ENCODE measurements at regions not wholly inside any gene's neighbourhood (a gene's known extent, or its start where the extent isn't known, plus 50 kb on each side); places are given as distances from the start of the nearest gene placed in this dataset.
A peak's percentile ranks its signal among the peaks of the same experiment; 100 is the strongest.

GRCh38 chr9:81847181-81847915, 80.9 kb upstream of the SPATA31D4 start:
- Histone ChIP-seq H3K27me3 (ENCODE audit: control insufficient read depth in 3 of 3, insufficient read depth in 3 of 3, low read length in 3 of 3) (no peaks in the 10 kb centered on the region), H3K4me1 (ENCODE audit: control insufficient read depth in 3 of 3, insufficient read depth in 2 of 3, low read depth in 1 of 3, low read length in 2 of 3) (no peaks in the 10 kb centered on the region), H3K27ac (ENCODE audit: low read depth in 1 of 3, low read length in 2 of 3) (no peak overlapping the region), H3K4me3 (ENCODE audit: low read depth in 1 of 3, low read length in 3 of 3) (no peak overlapping the region), H3K9me3 (ENCODE audit: control insufficient read depth in 2 of 2, insufficient read depth in 1 of 2, low read depth in 1 of 2, low read length in 1 of 2) (no peaks in the 10 kb centered on the region), H3K36me3 (ENCODE audit: control insufficient read depth in 3 of 3, insufficient read depth in 2 of 3, low read depth in 1 of 3, low read length in 3 of 3) (no peaks in the 10 kb centered on the region)
- FAIRE-seq (no peak), DNase-seq (no peak)
- WGBS, 3 donors = 29 to 53% (median 40%) methylated on average over 9 of the region's 9 CpGs

GRCh38 chr9:81848472-81848871, 79.8 kb upstream of the SPATA31D4 start:
- Histone ChIP-seq H3K27me3 (ENCODE audit: control insufficient read depth in 3 of 3, insufficient read depth in 3 of 3, low read length in 3 of 3) (no peaks in the 10 kb centered on the region), H3K27ac (ENCODE audit: low read depth in 1 of 3, low read length in 2 of 3) (no peak overlapping the region), H3K36me3 (ENCODE audit: control insufficient read depth in 3 of 3, insufficient read depth in 2 of 3, low read depth in 1 of 3, low read length in 3 of 3) (no peaks in the 10 kb centered on the region), H3K9me3 (ENCODE audit: control insufficient read depth in 2 of 2, insufficient read depth in 1 of 2, low read depth in 1 of 2, low read length in 1 of 2) (no peaks in the 10 kb centered on the region), H3K4me1 (ENCODE audit: control insufficient read depth in 3 of 3, insufficient read depth in 2 of 3, low read depth in 1 of 3, low read length in 2 of 3) (no peaks in the 10 kb centered on the region), H3K4me3 (ENCODE audit: low read depth in 1 of 3, low read length in 3 of 3) (no peak overlapping the region)
- WGBS, 3 donors = 16 to 27% (median 17%) methylated on average over 2 of the region's 2 CpGs
- DNase-seq = peak; percentile 12 to 39
- FAIRE-seq = no peak

GRCh38 chr9:81849631-81850259, 78.5 kb upstream of the SPATA31D4 start:
- Histone ChIP-seq H3K9me3 (ENCODE audit: control insufficient read depth in 2 of 2, insufficient read depth in 1 of 2, low read depth in 1 of 2, low read length in 1 of 2) (no peaks in the 10 kb centered on the region), H3K4me3 (ENCODE audit: low read depth in 1 of 3, low read length in 3 of 3) (no peak overlapping the region), H3K4me1 (ENCODE audit: control insufficient read depth in 3 of 3, insufficient read depth in 2 of 3, low read depth in 1 of 3, low read length in 2 of 3) (no peaks in the 10 kb centered on the region), H3K36me3 (ENCODE audit: control insufficient read depth in 3 of 3, insufficient read depth in 2 of 3, low read depth in 1 of 3, low read length in 3 of 3) (no peaks in the 10 kb centered on the region), H3K27me3 (ENCODE audit: control insufficient read depth in 3 of 3, insufficient read depth in 3 of 3, low read length in 3 of 3) (no peaks in the 10 kb centered on the region), H3K27ac (ENCODE audit: low read depth in 1 of 3, low read length in 2 of 3) (no peak overlapping the region)
- no peak for DNase-seq
- FAIRE-seq = no peak
- 32 to 75% (median 44%) methylated on average over 8 of the region's 8 CpGs for WGBS, 3 donors

- DNase-seq (no peak), FAIRE-seq (no peak)
- H3K27ac ChIP-seq (ENCODE audit: low read depth in 1 of 3, low read length in 2 of 3) = no peak overlapping the region
- no peaks in the 10 kb centered on the region for H3K4me1 ChIP-seq (ENCODE audit: control insufficient read depth in 3 of 3, insufficient read depth in 2 of 3, low read depth in 1 of 3, low read length in 2 of 3)
- H3K36me3 ChIP-seq (ENCODE audit: control insufficient read depth in 3 of 3, insufficient read depth in 2 of 3, low read depth in 1 of 3, low read length in 3 of 3) = no peaks in the 10 kb centered on the region
- no peak overlapping the region for H3K4me3 ChIP-seq (ENCODE audit: low read depth in 1 of 3, low read length in 3 of 3)
- no peaks in the 10 kb centered on the region for H3K27me3 ChIP-seq (ENCODE audit: control insufficient read depth in 3 of 3, insufficient read depth in 3 of 3, low read length in 3 of 3)
- WGBS, 3 donors = 72 to 83% (median 73%) methylated on average over 6 of the region's 6 CpGs
- H3K9me3 ChIP-seq (ENCODE audit: control insufficient read depth in 2 of 2, insufficient read depth in 1 of 2, low read depth in 1 of 2, low read length in 1 of 2) = no peaks in the 10 kb centered on the region
Observed at GRCh38 chr9:81850724-81851123, 77.5 kb upstream of the SPATA31D4 start.

- H3K36me3 ChIP-seq (ENCODE audit: control insufficient read depth in 3 of 3, insufficient read depth in 2 of 3, low read depth in 1 of 3, low read length in 3 of 3) = no peaks in the 10 kb centered on the region
- no peak for FAIRE-seq
Observed at GRCh38 chr9:81851340-81851739, 76.9 kb upstream of the SPATA31D4 start.

GRCh38 chr9:81852820-81853219, 75.4 kb upstream of the SPATA31D4 start:
- Histone ChIP-seq H3K27me3 (ENCODE audit: control insufficient read depth in 3 of 3, insufficient read depth in 3 of 3, low read length in 3 of 3) (no peaks in the 10 kb centered on the region), H3K27ac (ENCODE audit: low read depth in 1 of 3, low read length in 2 of 3) (no peak overlapping the region), H3K9me3 (ENCODE audit: control insufficient read depth in 2 of 2, insufficient read depth in 1 of 2, low read depth in 1 of 2, low read length in 1 of 2) (no peaks in the 10 kb centered on the region), H3K36me3 (ENCODE audit: control insufficient read depth in 3 of 3, insufficient read depth in 2 of 3, low read depth in 1 of 3, low read length in 3 of 3) (no peaks in the 10 kb centered on the region), H3K4me1 (ENCODE audit: control insufficient read depth in 3 of 3, insufficient read depth in 2 of 3, low read depth in 1 of 3, low read length in 2 of 3) (no peaks in the 10 kb centered on the region), H3K4me3 (ENCODE audit: low read depth in 1 of 3, low read length in 3 of 3) (no peak overlapping the region)
- FAIRE-seq (no peak), DNase-seq (no peak)
- whole genome bisulfite sequencing, 3 donors = 84 to 86% (median 85%) methylated on average over 1 of the region's 1 CpG

More at GRCh38 chr9:81851340-81851739, 76.9 kb upstream of the SPATA31D4 start:
- no peaks in the 10 kb centered on the region for H3K9me3 ChIP-seq (ENCODE audit: control insufficient read depth in 2 of 2, insufficient read depth in 1 of 2, low read depth in 1 of 2, low read length in 1 of 2)
- no peaks in the 10 kb centered on the region for H3K27me3 ChIP-seq (ENCODE audit: control insufficient read depth in 3 of 3, insufficient read depth in 3 of 3, low read length in 3 of 3)
- no peaks in the 10 kb centered on the region for H3K4me1 ChIP-seq (ENCODE audit: control insufficient read depth in 3 of 3, insufficient read depth in 2 of 3, low read depth in 1 of 3, low read length in 2 of 3)
- 70 to 93% (median 73%) methylated on average over 5 of the region's 5 CpGs for WGBS, 3 donors
- H3K4me3 ChIP-seq (ENCODE audit: low read depth in 1 of 3, low read length in 3 of 3) = no peak overlapping the region
- no peak overlapping the region for H3K27ac ChIP-seq (ENCODE audit: low read depth in 1 of 3, low read length in 2 of 3)
- DNase-seq = no peak

GRCh38 chr9:81855538-81855937, 72.7 kb upstream of the SPATA31D4 start:
- Histone ChIP-seq H3K27me3 (ENCODE audit: control insufficient read depth in 3 of 3, insufficient read depth in 3 of 3, low read length in 3 of 3) (no peaks in the 10 kb centered on the region), H3K4me3 (ENCODE audit: low read depth in 1 of 3, low read length in 3 of 3) (no peak overlapping the region), H3K36me3 (ENCODE audit: control insufficient read depth in 3 of 3, insufficient read depth in 2 of 3, low read depth in 1 of 3, low read length in 3 of 3) (no peaks in the 10 kb centered on the region), H3K27ac (ENCODE audit: low read depth in 1 of 3, low read length in 2 of 3) (no peak overlapping the region), H3K4me1 (ENCODE audit: control insufficient read depth in 3 of 3, insufficient read depth in 2 of 3, low read depth in 1 of 3, low read length in 2 of 3) (no peaks in the 10 kb centered on the region), H3K9me3 (ENCODE audit: control insufficient read depth in 2 of 2, insufficient read depth in 1 of 2, low read depth in 1 of 2, low read length in 1 of 2) (no peaks in the 10 kb centered on the region)
- DNase-seq = no peak
- 30 to 53% (median 38%) methylated on average over 2 of the region's 2 CpGs for WGBS, 3 donors
- FAIRE-seq = no peak

GRCh38 chr9:81858657-81859430, 69.4 kb upstream of the SPATA31D4 start:
- Histone ChIP-seq H3K4me3 (ENCODE audit: low read depth in 1 of 3, low read length in 3 of 3) (no peak overlapping the region), H3K36me3 (ENCODE audit: control insufficient read depth in 3 of 3, insufficient read depth in 2 of 3, low read depth in 1 of 3, low read length in 3 of 3) (no peaks in the 10 kb centered on the region), H3K27ac (ENCODE audit: low read depth in 1 of 3, low read length in 2 of 3) (no peak overlapping the region), H3K27me3 (ENCODE audit: control insufficient read depth in 3 of 3, insufficient read depth in 3 of 3, low read length in 3 of 3) (no peaks in the 10 kb centered on the region), H3K4me1 (ENCODE audit: control insufficient read depth in 3 of 3, insufficient read depth in 2 of 3, low read depth in 1 of 3, low read length in 2 of 3) (no peaks in the 10 kb centered on the region), H3K9me3 (ENCODE audit: control insufficient read depth in 2 of 2, insufficient read depth in 1 of 2, low read depth in 1 of 2, low read length in 1 of 2) (no peaks in the 10 kb centered on the region)
- DNase-seq = no peak
- FAIRE-seq = no peak
- WGBS, 3 donors = 68 to 85% (median 70%) methylated on average over 6 of the region's 6 CpGs

All from small intestine (tissue), 7 donors.